Spleen (tissue), 11 donors: ENCODE measurements at regions not wholly inside any gene's neighbourhood (a gene's known extent, or its start where the extent isn't known, plus 50 kb on each side); places are given as distances from the start of the nearest gene placed in this dataset.
"Not testable (repeated sequence)": the region's sequence is repeated elsewhere in the genome, so short reads cannot be mapped to it uniquely, and the experiment has no call there.

ENCODE experiments used
- DNase-seq: peaks from one replicate; pipeline ENCODE4 v3.0.0-alpha.2; 2020
- H3K27ac ChIP-seq, 8 donors: fragments of 200-600 bp; sonication (generic) in 7 of 8; 1 replicate in 4 of 8; 2 replicates in 4 of 8; pipeline versions ENCODE4 v1.5.0 to v1.8.0; 2016 to 2021; ENCODE audit warnings: inconsistent platforms in 4 of 8, mild to moderate bottlenecking in 4 of 8, moderate library complexity in 1 of 8
- H3K27me3 ChIP-seq, 7 donors: fragments of 200-600 bp; sonication (generic) in 6 of 7; replicated peaks in 1 of 7; 1 replicate in 4 of 7; 2 replicates in 3 of 7; pipeline versions ENCODE4 v1.5.0 to v1.8.0; 2016 to 2021; ENCODE audit warnings: inconsistent platforms in 3 of 7, mild to moderate bottlenecking in 1 of 7
- H3K36me3 ChIP-seq, 6 donors: fragments of 200-600 bp; sonication (generic) in 5 of 6; 1 replicate in 4 of 6; 2 replicates in 2 of 6; pipeline versions ENCODE4 v1.5.0 to v1.8.0; 2016 to 2021; ENCODE audit warnings: inconsistent platforms in 2 of 6
- H3K4me1 ChIP-seq, 6 donors: fragments of 200-600 bp; sonication (generic) in 5 of 6; 1 replicate in 3 of 6; 2 replicates in 3 of 6; pipeline versions ENCODE4 v1.5.0 to v1.8.0; 2016 to 2021; ENCODE audit warnings: inconsistent platforms in 3 of 6
- H3K4me3 ChIP-seq, 8 donors: fragments of 200-600 bp; sonication (generic) in 7 of 8; 1 replicate in 4 of 8; 2 replicates in 4 of 8; pipeline versions ENCODE4 v1.5.0 to v1.8.0; 2016 to 2021; ENCODE audit warnings: inconsistent platforms in 4 of 8, mild to moderate bottlenecking in 4 of 8, moderate library complexity in 2 of 8
- H3K9me3 ChIP-seq, 8 donors: fragments of 200-600 bp; sonication (generic) in 7 of 8; 1 replicate in 4 of 8; 2 replicates in 4 of 8; pipeline versions ENCODE4 v1.5.0 to v1.8.0; 2016 to 2021; ENCODE audit warnings: inconsistent platforms in 4 of 8
- POLR2A ChIP-seq, 3 donors: fragments of 450-650 bp; IDR thresholded peaks; one replicate each; pipeline ENCODE4 v1.5.1; 2017; ENCODE audit warnings: antibody characterized with exemption in 3 of 3, mild to moderate bottlenecking in 1 of 3
- POLR2AphosphoS5 ChIP-seq, 3 donors: sonication (generic); formaldehyde crosslinking; IDR thresholded peaks; one replicate each; pipeline ENCODE4 v1.5.1; 2017; ENCODE audit warnings: antibody characterized with exemption in 3 of 3
- WGBS, 5 donors: extraction: QIAGEN DNeasy Blood & Tissue Kit in 3 of 5; methylation state at CpG; one replicate each; pipeline versions ENCODE4 v1.1.5 to v1.1.7; 2013 to 2018; 5-methylcytosine and 5-hydroxymethylcytosine counted together
- intact Hi-C: fragments of 100-400 bp; cut with DNase I; formaldehyde crosslinking; loops from one replicate; pipeline ENCODE4 v1.15.0; 2023; ENCODE audit warnings: low total_unique reads
- TF ChIP-seq, protein P1 (sequence below), 11 experiments: fragments of 200-600 bp in 7 of 11; fragments of 450-650 bp in 4 of 11; sonication (generic) in 4 of 11; IDR thresholded peaks in 8 of 11; conservative IDR thresholded peaks in 3 of 11; 1 replicate in 7 of 11; 2 replicates in 4 of 11; pipeline versions ENCODE4 v1.4.0 to v1.8.0; 2016 to 2021; ENCODE audit warnings: antibody characterized with exemption in 11 of 11, inconsistent platforms in 4 of 11, mild to moderate bottlenecking in 1 of 11
- donor health status: healthy with polysubstance abuse.
- donor health status: DM: no; HTN: no; CAD: no; lungs with moderate emphysema.
- donor health status: DM: no; HTN: no; CAD: no.
- donor health status: Bipolar disorder and iron deficiency.
- donor health status: healthy.
- donor health status: DM: no; HTN: no; CAD: no.
- donor health status: DM: yes; HTN: yes; CAD: no.

DNA sequence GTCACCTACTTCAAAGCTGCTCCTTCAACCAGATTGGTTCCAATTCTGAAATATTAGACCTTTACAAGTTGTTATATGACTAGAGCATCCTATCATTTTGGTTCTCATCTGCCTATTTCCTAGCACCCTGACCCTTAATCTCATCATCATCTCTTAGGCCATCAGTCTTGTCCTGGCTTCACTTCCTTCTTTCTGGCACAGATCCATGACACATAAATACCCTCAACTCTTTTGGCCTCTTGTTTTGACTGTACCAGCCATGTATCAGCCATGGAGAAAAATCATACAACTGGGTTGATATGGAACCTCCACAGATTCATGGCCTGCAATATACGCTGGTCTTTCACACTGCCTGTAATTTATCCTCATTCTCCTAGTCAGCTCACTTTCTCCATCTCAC, 123.1 kb upstream of the FBXL17 start:
- H3K36me3 ChIP-seq: no peaks in the 10 kb centered on the region
- H3K27me3 ChIP-seq: no peaks in the 10 kb centered on the region
- H3K4me3 ChIP-seq: no peak overlapping the region
- TF ChIP-seq POLR2A (IDR thresholded peaks at IDR 0.05): no peak
- TF ChIP-seq, protein P1, sequence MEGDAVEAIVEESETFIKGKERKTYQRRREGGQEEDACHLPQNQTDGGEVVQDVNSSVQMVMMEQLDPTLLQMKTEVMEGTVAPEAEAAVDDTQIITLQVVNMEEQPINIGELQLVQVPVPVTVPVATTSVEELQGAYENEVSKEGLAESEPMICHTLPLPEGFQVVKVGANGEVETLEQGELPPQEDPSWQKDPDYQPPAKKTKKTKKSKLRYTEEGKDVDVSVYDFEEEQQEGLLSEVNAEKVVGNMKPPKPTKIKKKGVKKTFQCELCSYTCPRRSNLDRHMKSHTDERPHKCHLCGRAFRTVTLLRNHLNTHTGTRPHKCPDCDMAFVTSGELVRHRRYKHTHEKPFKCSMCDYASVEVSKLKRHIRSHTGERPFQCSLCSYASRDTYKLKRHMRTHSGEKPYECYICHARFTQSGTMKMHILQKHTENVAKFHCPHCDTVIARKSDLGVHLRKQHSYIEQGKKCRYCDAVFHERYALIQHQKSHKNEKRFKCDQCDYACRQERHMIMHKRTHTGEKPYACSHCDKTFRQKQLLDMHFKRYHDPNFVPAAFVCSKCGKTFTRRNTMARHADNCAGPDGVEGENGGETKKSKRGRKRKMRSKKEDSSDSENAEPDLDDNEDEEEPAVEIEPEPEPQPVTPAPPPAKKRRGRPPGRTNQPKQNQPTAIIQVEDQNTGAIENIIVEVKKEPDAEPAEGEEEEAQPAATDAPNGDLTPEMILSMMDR (IDR thresholded peaks at IDR 0.05 in 8 of 11, conservative IDR thresholded peaks at IDR 0.05 in 3 of 11): no peak
- TF ChIP-seq POLR2AphosphoS5 (IDR thresholded peaks at IDR 0.05): no peak
- WGBS, 5 donors: 81 to 100% (median 83%) methylated on average over 1 of the region's 1 CpG
- no peak for DNase-seq
- H3K9me3 ChIP-seq: peaks cover 0 to 20% (median 12%) of the 10 kb centered on the region in 8 donors
- H3K27ac ChIP-seq: no peak overlapping the region
- intact Hi-C loops: no loop called here
- H3K4me1 ChIP-seq: no peaks in the 10 kb centered on the region

GRCh38 chr5:108503986-108504385, 122.1 kb upstream of the FBXL17 start:
- Histone ChIP-seq H3K36me3 (no peaks in the 10 kb centered on the region), H3K9me3 (peaks cover 0 to 29% (median 16%) of the 10 kb centered on the region in 8 donors), H3K4me3 (no peak overlapping the region), H3K27me3 (no peaks in the 10 kb centered on the region), H3K27ac (no peak overlapping the region), H3K4me1 (no peaks in the 10 kb centered on the region)
- 75 to 86% (median 79%) methylated on average over 2 of the region's 2 CpGs for WGBS, 5 donors
- no peak for DNase-seq
- intact Hi-C loops: no loop called here
- TF ChIP-seq POLR2AphosphoS5 (IDR thresholded peaks at IDR 0.05): no peak
- TF ChIP-seq, protein P1 (IDR thresholded peaks at IDR 0.05 in 8 of 11, conservative IDR thresholded peaks at IDR 0.05 in 3 of 11): no peak
- TF ChIP-seq POLR2A (IDR thresholded peaks at IDR 0.05): no peak

- H3K36me3 ChIP-seq, H3K27me3 ChIP-seq, H3K27ac ChIP-seq, DNase-seq, intact Hi-C loops, H3K4me3 ChIP-seq, H3K4me1 ChIP-seq: not testable (repeated sequence)
- 84 to 91% (median 90%) methylated on average over 3 of the region's 3 CpGs for WGBS, 5 donors
- H3K9me3 ChIP-seq: peaks cover 0 to 16% (median 13%) of the 10 kb centered on the region in 8 donors
Observed at GRCh38 chr5:108495615-108496014, 113.7 kb upstream of the FBXL17 start.

- H3K4me1 ChIP-seq: no peaks in the 10 kb centered on the region
- peaks cover 0 to 14% (median 0%) of the 10 kb centered on the region in 7 donors for H3K27me3 ChIP-seq
- TF ChIP-seq, protein P1 (IDR thresholded peaks at IDR 0.05 in 8 of 11, conservative IDR thresholded peaks at IDR 0.05 in 3 of 11): no peak
- TF ChIP-seq POLR2A (IDR thresholded peaks at IDR 0.05): no peak
- TF ChIP-seq POLR2AphosphoS5 (IDR thresholded peaks at IDR 0.05): no peak
- H3K27ac ChIP-seq: no peak overlapping the region
- DNase-seq: no peak
- H3K4me3 ChIP-seq: no peak overlapping the region
- no peaks in the 10 kb centered on the region for H3K36me3 ChIP-seq
- H3K9me3 ChIP-seq: peaks cover 0 to 16% (median 9%) of the 10 kb centered on the region in 8 donors
- WGBS, 5 donors: 63 to 86% (median 73%) methylated on average over 3 of the region's 3 CpGs
- intact Hi-C loops: no loop called here
Observed at GRCh38 chr5:108487951-108488350, 106.1 kb upstream of the FBXL17 start.

GRCh38 chr5:108484035-108484434, 102.1 kb upstream of the FBXL17 start:
- WGBS, 5 donors: 81 to 90% (median 87%) methylated on average over 3 of the region's 3 CpGs
- TF ChIP-seq, protein P1 (IDR thresholded peaks at IDR 0.05 in 8 of 11, conservative IDR thresholded peaks at IDR 0.05 in 3 of 11): no peak
- TF ChIP-seq POLR2AphosphoS5 (IDR thresholded peaks at IDR 0.05): no peak
- TF ChIP-seq POLR2A (IDR thresholded peaks at IDR 0.05): no peak
- Histone ChIP-seq H3K9me3 (peaks cover 0 to 5% (median under 1%) of the 10 kb centered on the region in 8 donors), H3K27ac (no peak overlapping the region), H3K27me3 (peaks cover 0 to 12% (median 0%) of the 10 kb centered on the region in 7 donors), H3K4me1 (no peaks in the 10 kb centered on the region), H3K36me3 (no peaks in the 10 kb centered on the region), H3K4me3 (no peak overlapping the region)
- intact Hi-C loops: no loop called here
- no peak for DNase-seq
